ENCODE measurements at regions not wholly inside any gene's neighbourhood (a gene's known extent, or its start where the extent isn't known, plus 50 kb on each side); places are given as distances from the start of the nearest gene placed in this dataset.
"Not testable (repeated sequence)": the region's sequence is repeated elsewhere in the genome, so short reads cannot be mapped to it uniquely, and the experiment has no call there.

- Mint-ChIP-seq H3K27me3 (ENCODE audit: low read depth) (no peaks in the 10 kb centered on the region), H3K4me1 (ENCODE audit: low read depth) (peaks cover 19% of the 10 kb centered on the region), H3K36me3 (ENCODE audit: low read depth) (no peaks in the 10 kb centered on the region), H3K4me3 (ENCODE audit: unreplicated experiment) (no peak overlapping the region), H3K27ac (ENCODE audit: unreplicated experiment) (no peak overlapping the region), H3K9me3 (ENCODE audit: low read depth) (no peaks in the 10 kb centered on the region)
- TF ChIP-seq, protein P1, sequence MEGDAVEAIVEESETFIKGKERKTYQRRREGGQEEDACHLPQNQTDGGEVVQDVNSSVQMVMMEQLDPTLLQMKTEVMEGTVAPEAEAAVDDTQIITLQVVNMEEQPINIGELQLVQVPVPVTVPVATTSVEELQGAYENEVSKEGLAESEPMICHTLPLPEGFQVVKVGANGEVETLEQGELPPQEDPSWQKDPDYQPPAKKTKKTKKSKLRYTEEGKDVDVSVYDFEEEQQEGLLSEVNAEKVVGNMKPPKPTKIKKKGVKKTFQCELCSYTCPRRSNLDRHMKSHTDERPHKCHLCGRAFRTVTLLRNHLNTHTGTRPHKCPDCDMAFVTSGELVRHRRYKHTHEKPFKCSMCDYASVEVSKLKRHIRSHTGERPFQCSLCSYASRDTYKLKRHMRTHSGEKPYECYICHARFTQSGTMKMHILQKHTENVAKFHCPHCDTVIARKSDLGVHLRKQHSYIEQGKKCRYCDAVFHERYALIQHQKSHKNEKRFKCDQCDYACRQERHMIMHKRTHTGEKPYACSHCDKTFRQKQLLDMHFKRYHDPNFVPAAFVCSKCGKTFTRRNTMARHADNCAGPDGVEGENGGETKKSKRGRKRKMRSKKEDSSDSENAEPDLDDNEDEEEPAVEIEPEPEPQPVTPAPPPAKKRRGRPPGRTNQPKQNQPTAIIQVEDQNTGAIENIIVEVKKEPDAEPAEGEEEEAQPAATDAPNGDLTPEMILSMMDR (IDR thresholded peaks at IDR 0.05), result no peak
- no peak for DNase-seq (ENCODE audit: low spot score)
Measured at GRCh38 chr13:44730099-44730498, 154.0 kb upstream of the TSC22D1 start.

GRCh38 chr13:44727591-44727990, 151.5 kb upstream of the TSC22D1 start:
- H3K36me3 Mint-ChIP-seq (ENCODE audit: low read depth); H3K9me3 Mint-ChIP-seq (ENCODE audit: low read depth); H3K27me3 Mint-ChIP-seq (ENCODE audit: low read depth); DNase-seq (ENCODE audit: low spot score); H3K27ac Mint-ChIP-seq (ENCODE audit: unreplicated experiment); H3K4me3 Mint-ChIP-seq (ENCODE audit: unreplicated experiment): not testable (repeated sequence)
- H3K4me1 Mint-ChIP-seq (ENCODE audit: low read depth), result peaks cover 10% of the 10 kb centered on the region

GRCh38 chr13:44726778-44727177, 150.6 kb upstream of the TSC22D1 start:
- DNase-seq (ENCODE audit: low spot score), result no peak
- peaks cover 10% of the 10 kb centered on the region for H3K4me1 Mint-ChIP-seq (ENCODE audit: low read depth)
- TF ChIP-seq, protein P1 (IDR thresholded peaks at IDR 0.05), result no peak
- H3K27ac Mint-ChIP-seq (ENCODE audit: unreplicated experiment), result no peak overlapping the region
- peaks cover 4% of the 10 kb centered on the region for H3K36me3 Mint-ChIP-seq (ENCODE audit: low read depth)
- no peaks in the 10 kb centered on the region for H3K27me3 Mint-ChIP-seq (ENCODE audit: low read depth)
- peaks cover 13% of the 10 kb centered on the region for H3K9me3 Mint-ChIP-seq (ENCODE audit: low read depth)
- no peak overlapping the region for H3K4me3 Mint-ChIP-seq (ENCODE audit: unreplicated experiment)

GRCh38 chr13:44726214-44726613, 150.1 kb upstream of the TSC22D1 start:
- no peaks in the 10 kb centered on the region for H3K27me3 Mint-ChIP-seq (ENCODE audit: low read depth)
- peaks cover 10% of the 10 kb centered on the region for H3K4me1 Mint-ChIP-seq (ENCODE audit: low read depth)
- H3K9me3 Mint-ChIP-seq (ENCODE audit: low read depth), result peaks cover 14% of the 10 kb centered on the region
- TF ChIP-seq, protein P1 (IDR thresholded peaks at IDR 0.05), result no peak
- H3K36me3 Mint-ChIP-seq (ENCODE audit: low read depth), result peaks cover 5% of the 10 kb centered on the region
- H3K27ac Mint-ChIP-seq (ENCODE audit: unreplicated experiment), result no peak overlapping the region
- H3K4me3 Mint-ChIP-seq (ENCODE audit: unreplicated experiment), result no peak overlapping the region
- no peak for DNase-seq (ENCODE audit: low spot score)

GRCh38 chr13:44719857-44720671, 143.9 kb upstream of the TSC22D1 start:
- H3K36me3 Mint-ChIP-seq (ENCODE audit: low read depth), result peaks cover 5% of the 10 kb centered on the region
- peaks cover 14% of the 10 kb centered on the region for H3K9me3 Mint-ChIP-seq (ENCODE audit: low read depth)
- no peaks in the 10 kb centered on the region for H3K27me3 Mint-ChIP-seq (ENCODE audit: low read depth)
- DNase-seq (ENCODE audit: low spot score), result no peak
- TF ChIP-seq, protein P1 (IDR thresholded peaks at IDR 0.05), result peak; percentile 8
- peaks cover 37% of the 10 kb centered on the region for H3K4me1 Mint-ChIP-seq (ENCODE audit: low read depth)
- no peak overlapping the region for H3K4me3 Mint-ChIP-seq (ENCODE audit: unreplicated experiment)
- H3K27ac Mint-ChIP-seq (ENCODE audit: unreplicated experiment), result peak overlapping the region; percentile 90

GRCh38 chr13:44718467-44718866, 142.3 kb upstream of the TSC22D1 start:
- H3K27ac Mint-ChIP-seq (ENCODE audit: unreplicated experiment), result no peak overlapping the region
- peaks cover 14% of the 10 kb centered on the region for H3K9me3 Mint-ChIP-seq (ENCODE audit: low read depth)
- peaks cover 5% of the 10 kb centered on the region for H3K36me3 Mint-ChIP-seq (ENCODE audit: low read depth)
- no peak overlapping the region for H3K4me3 Mint-ChIP-seq (ENCODE audit: unreplicated experiment)
- DNase-seq (ENCODE audit: low spot score), result no peak
- no peaks in the 10 kb centered on the region for H3K27me3 Mint-ChIP-seq (ENCODE audit: low read depth)
- TF ChIP-seq, protein P1 (IDR thresholded peaks at IDR 0.05), result no peak
- peaks cover 52% of the 10 kb centered on the region for H3K4me1 Mint-ChIP-seq (ENCODE audit: low read depth)

All from chondrocyte (in vitro differentiated cells).